ENCODE measurements at regions not wholly inside any gene's neighbourhood (a gene's known extent, or its start where the extent isn't known, plus 50 kb on each side); places are given as distances from the start of the nearest gene placed in this dataset.

DNA sequence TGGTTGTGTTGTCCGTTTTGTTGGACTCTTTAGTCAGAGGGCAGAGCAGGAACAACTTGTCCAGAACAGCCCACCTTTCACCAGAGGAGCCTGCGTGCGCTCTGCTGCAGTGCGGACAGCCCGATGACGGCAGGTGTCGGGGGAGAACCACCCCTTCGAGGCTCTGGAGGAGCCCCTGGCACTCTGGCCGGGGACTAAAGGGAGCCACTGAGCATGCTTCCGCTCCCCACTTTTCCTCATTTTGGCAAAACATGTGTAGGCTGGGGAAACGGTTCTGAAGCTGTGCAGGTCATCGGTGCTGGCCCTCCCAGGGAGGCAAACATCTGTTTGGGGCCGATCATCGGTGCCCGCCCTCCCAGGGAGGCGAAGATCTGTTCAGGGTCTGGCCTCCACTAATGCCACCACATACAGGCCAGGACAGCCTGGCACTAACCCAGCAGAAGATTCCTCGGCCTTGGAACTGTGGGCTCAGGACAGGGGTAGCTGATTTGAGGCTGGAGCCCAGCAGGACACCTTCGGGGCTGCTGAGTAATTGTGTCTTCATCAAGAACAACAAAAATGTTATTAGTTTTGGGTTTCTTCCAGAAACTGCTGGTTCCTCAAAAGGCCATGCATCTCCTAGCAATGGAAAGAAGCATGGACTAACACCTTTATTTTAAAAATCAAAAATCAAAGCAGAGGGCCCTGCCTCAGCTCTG is 124.4 kb upstream of the TCERG1L start:
- TF ChIP-seq, protein P1, sequence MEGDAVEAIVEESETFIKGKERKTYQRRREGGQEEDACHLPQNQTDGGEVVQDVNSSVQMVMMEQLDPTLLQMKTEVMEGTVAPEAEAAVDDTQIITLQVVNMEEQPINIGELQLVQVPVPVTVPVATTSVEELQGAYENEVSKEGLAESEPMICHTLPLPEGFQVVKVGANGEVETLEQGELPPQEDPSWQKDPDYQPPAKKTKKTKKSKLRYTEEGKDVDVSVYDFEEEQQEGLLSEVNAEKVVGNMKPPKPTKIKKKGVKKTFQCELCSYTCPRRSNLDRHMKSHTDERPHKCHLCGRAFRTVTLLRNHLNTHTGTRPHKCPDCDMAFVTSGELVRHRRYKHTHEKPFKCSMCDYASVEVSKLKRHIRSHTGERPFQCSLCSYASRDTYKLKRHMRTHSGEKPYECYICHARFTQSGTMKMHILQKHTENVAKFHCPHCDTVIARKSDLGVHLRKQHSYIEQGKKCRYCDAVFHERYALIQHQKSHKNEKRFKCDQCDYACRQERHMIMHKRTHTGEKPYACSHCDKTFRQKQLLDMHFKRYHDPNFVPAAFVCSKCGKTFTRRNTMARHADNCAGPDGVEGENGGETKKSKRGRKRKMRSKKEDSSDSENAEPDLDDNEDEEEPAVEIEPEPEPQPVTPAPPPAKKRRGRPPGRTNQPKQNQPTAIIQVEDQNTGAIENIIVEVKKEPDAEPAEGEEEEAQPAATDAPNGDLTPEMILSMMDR (IDR thresholded peaks at IDR 0.05) = no peak
- no peak for TF ChIP-seq POLR2A (IDR thresholded peaks at IDR 0.05)

Data from testis (tissue), 2 donors.